T-helper 17 cell (primary cell): ENCODE measurements at regions not wholly inside any gene's neighbourhood (a gene's known extent, or its start where the extent isn't known, plus 50 kb on each side); places are given as distances from the start of the nearest gene placed in this dataset.

Experiments used
- ATAC-seq: fragments of 150-1000 bp; cut with Tn5 transposase; 2 replicates; pipeline ENCODE4 v1.10.0; 2021; ENCODE audit warnings: mild to moderate bottlenecking, moderate library complexity
- DNase-seq, 3 donors: peaks; one replicate each; pipeline versions ENCODE4 v3.0.0 to v3.0.0-alpha.2; 2020 to 2021
- H3K9me3 ChIP-seq: one replicate; pipeline ENCODE4 v1.7.0; 2013; ENCODE audit warnings: low read length, mild to moderate bottlenecking; ENCODE audit not compliant: control insufficient read depth, poor library complexity, severe bottlenecking
- H3K27ac Mint-ChIP-seq: one replicate; pipeline ENCODE4 v1.8.0; 2022; ENCODE audit warnings: mild to moderate bottlenecking, moderate library complexity, mixed read lengths
- H3K27me3 Mint-ChIP-seq: one replicate; pipeline ENCODE4 v1.8.0; 2022; ENCODE audit warnings: mixed read lengths
- H3K36me3 Mint-ChIP-seq: one replicate; pipeline ENCODE4 v1.8.0; 2022; ENCODE audit warnings: low read depth, mixed read lengths
- H3K4me1 Mint-ChIP-seq: one replicate; pipeline ENCODE4 v1.8.0; 2022; ENCODE audit warnings: mild to moderate bottlenecking, mixed read lengths
- H3K4me3 Mint-ChIP-seq: one replicate; pipeline ENCODE4 v1.8.0; 2022; ENCODE audit warnings: mild to moderate bottlenecking, moderate library complexity, mixed read lengths

DNA sequence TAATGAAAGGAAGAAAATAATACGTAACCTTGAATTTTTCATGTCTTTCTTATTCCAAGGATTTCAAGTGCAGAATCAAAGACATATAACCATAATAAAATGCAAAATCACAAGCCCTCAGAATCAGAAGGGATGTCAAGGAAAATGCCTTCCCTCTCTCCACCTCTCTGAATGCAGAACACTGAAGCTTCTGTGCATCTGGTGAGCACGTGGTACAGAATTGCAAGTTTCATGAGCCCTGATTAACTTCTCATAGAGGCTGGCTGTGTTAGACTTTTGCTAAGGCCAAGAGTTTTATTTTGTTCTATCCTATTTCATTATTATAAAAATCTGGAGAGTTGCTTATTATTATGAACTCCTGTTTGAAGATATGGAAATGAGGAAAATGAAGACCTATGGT lies 533.7 kb upstream of the POM121L12 start:
- H3K9me3 ChIP-seq, result no peaks in the 10 kb centered on the region
- DNase-seq, result no peak
- Mint-ChIP-seq H3K27ac (no peak overlapping the region), H3K36me3 (no peaks in the 10 kb centered on the region), H3K27me3 (no peaks in the 10 kb centered on the region), H3K4me3 (no peak overlapping the region), H3K4me1 (no peaks in the 10 kb centered on the region)
- no peak for ATAC-seq

DNA sequence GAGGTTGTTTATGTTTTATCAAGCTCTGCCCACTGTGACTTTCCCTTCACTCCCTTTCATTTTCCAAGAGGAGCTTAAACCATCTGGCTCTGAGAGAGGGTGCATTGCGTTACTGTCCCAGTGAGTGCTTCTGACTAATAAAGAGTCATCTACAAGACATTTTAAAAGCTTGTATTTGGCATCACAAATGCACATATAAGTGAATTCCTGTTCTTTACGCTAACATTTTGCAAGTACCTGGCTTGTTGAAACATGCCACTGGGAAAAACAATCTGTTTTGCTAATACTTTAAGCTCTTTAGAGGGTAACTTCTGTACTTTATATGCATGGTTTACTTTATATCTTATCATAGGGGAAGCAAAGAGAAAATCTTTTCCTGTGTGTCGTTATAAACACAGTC lies 534.6 kb upstream of the POM121L12 start:
- ATAC-seq, result no peak
- no peak for DNase-seq
- H3K27me3 Mint-ChIP-seq, result no peaks in the 10 kb centered on the region
- H3K9me3 ChIP-seq, result no peaks in the 10 kb centered on the region
- H3K4me1 Mint-ChIP-seq, result no peaks in the 10 kb centered on the region
- H3K36me3 Mint-ChIP-seq, result no peaks in the 10 kb centered on the region
- no peak overlapping the region for H3K4me3 Mint-ChIP-seq
- H3K27ac Mint-ChIP-seq, result no peak overlapping the region

DNA sequence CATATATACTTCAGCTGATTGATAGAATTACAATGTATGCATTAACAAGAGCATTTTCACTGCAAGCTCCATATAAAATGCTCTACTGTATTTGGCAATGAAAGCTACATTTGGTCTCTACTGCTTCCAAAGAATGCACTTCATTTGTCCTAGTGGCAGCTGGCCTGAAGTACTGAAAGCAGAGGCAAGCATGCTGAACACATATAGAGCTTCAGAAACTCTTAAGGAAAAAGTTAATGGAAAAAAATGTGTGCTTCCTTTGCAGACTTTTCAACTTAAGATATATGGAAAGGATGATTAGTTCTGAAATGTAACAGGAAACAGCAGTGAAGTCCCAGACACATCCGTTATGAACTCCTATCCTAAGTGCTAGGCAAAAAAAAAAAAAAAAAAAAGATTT lies 537.1 kb upstream of the POM121L12 start:
- Mint-ChIP-seq H3K36me3 (no peaks in the 10 kb centered on the region), H3K27me3 (no peaks in the 10 kb centered on the region), H3K27ac (no peak overlapping the region), H3K4me3 (no peak overlapping the region), H3K4me1 (no peaks in the 10 kb centered on the region)
- no peak for DNase-seq
- no peak for ATAC-seq
- no peaks in the 10 kb centered on the region for H3K9me3 ChIP-seq

DNA sequence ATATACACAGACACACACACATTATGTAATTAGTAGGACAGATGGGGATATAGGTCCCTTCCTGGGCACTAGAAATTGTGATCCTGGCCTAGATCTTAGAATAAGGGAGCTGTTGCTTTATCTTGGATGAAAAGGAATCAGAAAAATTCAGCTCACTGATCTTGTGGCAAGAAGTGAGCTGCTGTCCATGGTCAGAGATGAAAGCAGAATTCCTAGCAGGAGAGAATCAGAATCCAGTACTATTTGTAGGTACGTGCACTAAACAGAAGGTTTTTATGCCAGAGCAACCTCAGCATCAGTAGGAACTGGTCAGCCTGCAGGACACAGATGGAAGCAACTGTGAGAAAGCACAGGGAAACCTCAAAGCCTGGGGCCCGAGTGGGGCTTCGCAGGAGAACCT lies 549.2 kb upstream of the POM121L12 start:
- DNase-seq, result no peak
- no peak overlapping the region for H3K4me3 Mint-ChIP-seq
- H3K27me3 Mint-ChIP-seq, result no peaks in the 10 kb centered on the region
- no peaks in the 10 kb centered on the region for H3K9me3 ChIP-seq
- H3K27ac Mint-ChIP-seq, result no peak overlapping the region
- H3K36me3 Mint-ChIP-seq, result no peaks in the 10 kb centered on the region
- no peaks in the 10 kb centered on the region for H3K4me1 Mint-ChIP-seq
- no peak for ATAC-seq

DNA sequence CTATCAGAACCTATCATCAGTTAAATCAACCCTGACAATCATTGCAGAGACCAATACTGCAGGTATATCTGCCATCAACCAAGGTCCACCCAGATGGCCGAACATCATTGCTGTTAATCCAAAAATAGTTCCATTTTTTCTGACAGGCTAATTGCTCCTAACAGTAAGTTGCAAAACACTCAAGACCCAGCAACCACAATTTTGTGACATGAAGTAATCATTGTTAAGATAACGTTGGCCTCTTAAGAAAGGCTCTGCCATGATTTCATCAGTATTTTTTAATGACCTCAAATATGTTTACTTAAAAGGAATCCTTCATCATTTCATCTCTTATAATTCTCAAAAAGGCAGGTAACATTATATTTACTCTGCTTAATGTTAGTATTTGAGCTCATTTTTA lies 553.4 kb upstream of the POM121L12 start:
- ATAC-seq, result no peak
- H3K4me1 Mint-ChIP-seq, result no peaks in the 10 kb centered on the region

GRCh38 chr7:52481571-52481970 lies 553.9 kb upstream of the POM121L12 start:
- H3K27ac Mint-ChIP-seq, result no peak overlapping the region
- no peaks in the 10 kb centered on the region for H3K27me3 Mint-ChIP-seq
- H3K4me3 Mint-ChIP-seq, result no peak overlapping the region
- no peak for DNase-seq
- no peaks in the 10 kb centered on the region for H3K9me3 ChIP-seq
- ATAC-seq, result no peak
- H3K4me1 Mint-ChIP-seq, result no peaks in the 10 kb centered on the region
- no peaks in the 10 kb centered on the region for H3K36me3 Mint-ChIP-seq

More for the DNA sequence above, 553.4 kb upstream of the POM121L12 start:
- Mint-ChIP-seq H3K27ac (no peak overlapping the region), H3K36me3 (no peaks in the 10 kb centered on the region), H3K4me3 (no peak overlapping the region), H3K27me3 (no peaks in the 10 kb centered on the region)
- DNase-seq, result no peak
- H3K9me3 ChIP-seq, result no peaks in the 10 kb centered on the region

DNA sequence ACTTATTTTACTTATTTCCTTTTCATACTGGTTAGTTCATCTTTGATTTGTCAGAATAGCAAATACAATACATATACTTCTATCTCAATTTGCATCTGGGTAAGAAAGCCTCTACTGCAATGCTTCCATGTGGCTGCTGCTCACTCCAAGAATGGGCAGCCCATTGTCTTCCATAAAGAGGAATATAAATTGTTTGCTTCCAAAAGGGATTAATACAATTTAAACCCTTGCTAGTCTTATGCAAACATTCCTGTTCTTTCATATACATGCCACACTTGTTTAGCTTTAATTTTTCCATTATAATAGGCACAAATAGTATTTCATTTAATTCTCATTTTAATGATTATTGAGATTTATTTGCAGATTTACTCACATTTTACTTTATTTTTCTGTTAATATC lies 555.4 kb upstream of the POM121L12 start:
- Mint-ChIP-seq H3K4me1 (no peaks in the 10 kb centered on the region), H3K27me3 (no peaks in the 10 kb centered on the region), H3K36me3 (no peaks in the 10 kb centered on the region), H3K4me3 (no peak overlapping the region), H3K27ac (no peak overlapping the region)
- no peaks in the 10 kb centered on the region for H3K9me3 ChIP-seq
- no peak for DNase-seq
- no peak for ATAC-seq

- no peak overlapping the region for H3K4me3 Mint-ChIP-seq
- no peaks in the 10 kb centered on the region for H3K27me3 Mint-ChIP-seq
Measured at GRCh38 chr7:52475001-52475582, 560.3 kb upstream of the POM121L12 start.

GRCh38 chr7:52473756-52474155 lies 561.7 kb upstream of the POM121L12 start:
- ATAC-seq (no peak), DNase-seq (no peak)
- Mint-ChIP-seq H3K27me3 (no peaks in the 10 kb centered on the region), H3K36me3 (no peaks in the 10 kb centered on the region), H3K4me1 (no peaks in the 10 kb centered on the region), H3K4me3 (no peak overlapping the region), H3K27ac (no peak overlapping the region)
- no peaks in the 10 kb centered on the region for H3K9me3 ChIP-seq

More at GRCh38 chr7:52475001-52475582, 560.3 kb upstream of the POM121L12 start:
- H3K4me1 Mint-ChIP-seq, result no peaks in the 10 kb centered on the region
- H3K27ac Mint-ChIP-seq, result no peak overlapping the region
- ATAC-seq, result no peak
- H3K9me3 ChIP-seq, result no peaks in the 10 kb centered on the region
- no peak for DNase-seq
- no peaks in the 10 kb centered on the region for H3K36me3 Mint-ChIP-seq

DNA sequence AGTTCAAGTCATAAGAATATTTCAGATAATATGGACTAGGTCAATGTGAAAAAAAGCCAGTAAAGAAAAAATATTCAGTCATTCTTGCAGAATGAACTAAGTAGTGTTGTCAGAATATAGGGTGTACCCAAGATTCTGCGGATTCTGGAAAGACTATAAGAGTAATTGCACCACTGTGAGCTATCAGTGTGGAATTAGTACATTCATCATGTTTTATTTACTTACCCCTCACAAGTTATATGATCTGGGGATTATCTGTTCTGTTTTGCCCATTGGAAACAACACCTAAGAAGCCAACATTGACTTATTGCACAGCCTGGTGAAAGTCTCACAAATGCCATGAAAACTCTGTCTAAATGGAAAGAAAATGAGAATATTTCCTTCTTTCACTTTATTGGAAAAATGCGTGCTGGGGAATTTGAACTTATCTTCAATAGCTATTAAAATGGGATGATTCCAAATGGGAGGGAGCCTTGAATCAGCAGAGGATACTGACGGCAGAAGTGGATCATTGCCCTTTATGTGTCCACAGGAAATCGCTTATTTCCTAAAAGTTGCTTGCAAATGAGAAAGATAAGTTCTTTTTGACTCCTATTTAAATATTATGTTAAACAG lies 563.3 kb upstream of the POM121L12 start:
- Mint-ChIP-seq H3K4me1 (no peaks in the 10 kb centered on the region), H3K27ac (no peak overlapping the region), H3K4me3 (no peak overlapping the region), H3K36me3 (no peaks in the 10 kb centered on the region), H3K27me3 (no peaks in the 10 kb centered on the region)
- no peaks in the 10 kb centered on the region for H3K9me3 ChIP-seq
- ATAC-seq, result no peak
- no peak for DNase-seq

- H3K36me3 Mint-ChIP-seq, result no peaks in the 10 kb centered on the region
- H3K9me3 ChIP-seq, result no peaks in the 10 kb centered on the region
- DNase-seq, result no peak
Measured at GRCh38 chr7:52465216-52465615, 570.2 kb upstream of the POM121L12 start.

DNA sequence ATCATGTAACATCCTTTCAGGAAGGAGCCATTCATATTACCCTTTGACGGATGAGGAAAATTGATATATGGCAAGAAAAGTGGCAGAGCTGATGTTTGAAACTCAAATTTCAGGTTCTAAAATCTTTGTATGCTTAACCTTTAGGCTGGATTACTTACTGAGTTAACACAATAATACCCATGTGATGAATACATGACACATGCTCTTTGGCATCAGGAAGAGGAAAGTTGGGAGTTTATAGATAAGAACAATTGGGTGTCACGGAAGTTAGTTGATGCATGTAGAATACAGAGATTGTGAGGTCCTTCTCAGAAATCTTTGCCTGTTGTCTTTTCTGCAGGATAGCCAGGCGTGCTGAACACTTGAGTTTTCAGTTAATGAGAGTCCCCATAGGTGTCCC lies 572.1 kb upstream of the POM121L12 start:
- no peak overlapping the region for H3K27ac Mint-ChIP-seq
- H3K4me1 Mint-ChIP-seq, result no peaks in the 10 kb centered on the region
- H3K9me3 ChIP-seq, result no peaks in the 10 kb centered on the region
- H3K4me3 Mint-ChIP-seq, result no peak overlapping the region
- DNase-seq (no peak), ATAC-seq (no peak)
- H3K36me3 Mint-ChIP-seq, result no peaks in the 10 kb centered on the region
- no peaks in the 10 kb centered on the region for H3K27me3 Mint-ChIP-seq

More at GRCh38 chr7:52465216-52465615, 570.2 kb upstream of the POM121L12 start:
- no peak overlapping the region for H3K27ac Mint-ChIP-seq
- no peaks in the 10 kb centered on the region for H3K27me3 Mint-ChIP-seq
- H3K4me3 Mint-ChIP-seq, result no peak overlapping the region
- ATAC-seq, result no peak
- H3K4me1 Mint-ChIP-seq, result no peaks in the 10 kb centered on the region

DNA sequence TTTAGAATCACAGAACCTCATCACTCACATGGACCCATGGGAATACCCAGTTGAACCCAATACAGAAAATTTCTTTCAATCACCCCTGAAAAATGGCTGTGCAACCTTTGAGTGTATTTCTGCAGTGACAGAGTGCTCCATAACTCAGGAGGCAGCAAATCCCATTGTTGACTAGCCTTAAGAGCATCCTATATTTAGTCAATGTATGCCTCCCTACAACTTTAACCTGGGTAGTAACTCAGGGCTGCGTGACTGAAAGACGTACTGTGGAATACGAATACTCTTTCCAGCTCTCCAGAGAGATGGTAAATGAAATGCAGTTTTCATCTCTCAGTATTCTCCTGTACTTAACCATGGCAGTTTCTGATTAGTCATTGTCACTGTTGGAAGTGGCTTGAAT lies 573.0 kb upstream of the POM121L12 start:
- no peaks in the 10 kb centered on the region for H3K27me3 Mint-ChIP-seq
- H3K4me3 Mint-ChIP-seq, result no peak overlapping the region
- H3K4me1 Mint-ChIP-seq, result no peaks in the 10 kb centered on the region
- no peak for DNase-seq
- ATAC-seq, result no peak
- H3K27ac Mint-ChIP-seq, result no peak overlapping the region
- no peaks in the 10 kb centered on the region for H3K9me3 ChIP-seq
- H3K36me3 Mint-ChIP-seq, result no peaks in the 10 kb centered on the region

- ATAC-seq (no peak), DNase-seq (no peak)
- Mint-ChIP-seq H3K4me1 (no peaks in the 10 kb centered on the region), H3K27ac (no peak overlapping the region), H3K4me3 (no peak overlapping the region), H3K36me3 (no peaks in the 10 kb centered on the region), H3K27me3 (no peaks in the 10 kb centered on the region)
- H3K9me3 ChIP-seq, result no peaks in the 10 kb centered on the region
Measured at GRCh38 chr7:52455571-52455970, 579.9 kb upstream of the POM121L12 start.
